Activated naive CD4-positive, alpha-beta T cell treated with anti-CD3 and anti-CD28 coated beads, Interleukin-2, amount 50 U/mL, for 24 hours (primary cell): ENCODE measurements at regions not wholly inside any gene's neighbourhood (a gene's known extent, or its start where the extent isn't known, plus 50 kb on each side); places are given as distances from the start of the nearest gene placed in this dataset.
"Not testable (repeated sequence)": the region's sequence is repeated elsewhere in the genome, so short reads cannot be mapped to it uniquely, and the experiment has no call there.

Experiments used
- H3K27ac Mint-ChIP-seq: one replicate; pipeline ENCODE4 v1.8.0; 2021; ENCODE audit warnings: mild to moderate bottlenecking, mixed read lengths
- H3K27me3 Mint-ChIP-seq: one replicate; pipeline ENCODE4 v1.8.0; 2021; ENCODE audit warnings: mixed read lengths
- H3K36me3 Mint-ChIP-seq: one replicate; pipeline ENCODE4 v1.8.0; 2021; ENCODE audit warnings: mixed read lengths
- H3K4me1 Mint-ChIP-seq: one replicate; pipeline ENCODE4 v1.8.0; 2021; ENCODE audit warnings: mixed read lengths
- H3K4me3 Mint-ChIP-seq: one replicate; pipeline ENCODE4 v1.8.0; 2021; ENCODE audit warnings: mild to moderate bottlenecking, mixed read lengths
- H3K9me3 Mint-ChIP-seq: one replicate; pipeline ENCODE4 v1.8.0; 2021; ENCODE audit warnings: mixed read lengths

- Mint-ChIP-seq H3K9me3 (no peaks in the 10 kb centered on the region), H3K4me3 (no peak overlapping the region), H3K36me3 (no peaks in the 10 kb centered on the region), H3K4me1 (no peaks in the 10 kb centered on the region), H3K27me3 (peaks cover 1% of the 10 kb centered on the region), H3K27ac (no peak overlapping the region)
Observed at GRCh38 chr6:18527836-18528743, 140.9 kb downstream of the RNF144B start.

GRCh38 chr6:18530201-18530600 is 143.1 kb downstream of the RNF144B start:
- Mint-ChIP-seq H3K4me1 (no peaks in the 10 kb centered on the region), H3K36me3 (no peaks in the 10 kb centered on the region), H3K4me3 (no peak overlapping the region), H3K27me3 (peaks cover 2% of the 10 kb centered on the region), H3K9me3 (no peaks in the 10 kb centered on the region), H3K27ac (no peak overlapping the region)

GRCh38 chr6:18532139-18532538 is 145.0 kb downstream of the RNF144B start:
- H3K27me3 Mint-ChIP-seq, result peaks cover 2% of the 10 kb centered on the region
- H3K4me3 Mint-ChIP-seq, result no peak overlapping the region
- no peaks in the 10 kb centered on the region for H3K36me3 Mint-ChIP-seq
- no peaks in the 10 kb centered on the region for H3K4me1 Mint-ChIP-seq
- H3K9me3 Mint-ChIP-seq, result no peaks in the 10 kb centered on the region
- no peak overlapping the region for H3K27ac Mint-ChIP-seq

GRCh38 chr6:18533793-18534192 is 146.6 kb downstream of the RNF144B start:
- Mint-ChIP-seq H3K4me3 (no peak overlapping the region), H3K4me1 (no peaks in the 10 kb centered on the region), H3K27ac (no peak overlapping the region), H3K27me3 (peaks cover 2% of the 10 kb centered on the region), H3K9me3 (no peaks in the 10 kb centered on the region), H3K36me3 (no peaks in the 10 kb centered on the region)

- no peaks in the 10 kb centered on the region for H3K36me3 Mint-ChIP-seq
- peaks cover 12% of the 10 kb centered on the region for H3K27me3 Mint-ChIP-seq
Observed at GRCh38 chr6:18536591-18537055, 149.5 kb downstream of the RNF144B start.

GRCh38 chr6:18538315-18538714 is 151.2 kb downstream of the RNF144B start:
- no peaks in the 10 kb centered on the region for H3K4me1 Mint-ChIP-seq

More at GRCh38 chr6:18536591-18537055, 149.5 kb downstream of the RNF144B start:
- no peak overlapping the region for H3K4me3 Mint-ChIP-seq
- H3K27ac Mint-ChIP-seq, result no peak overlapping the region
- H3K9me3 Mint-ChIP-seq, result no peaks in the 10 kb centered on the region
- H3K4me1 Mint-ChIP-seq, result no peaks in the 10 kb centered on the region

GRCh38 chr6:18543051-18543450 is 155.9 kb downstream of the RNF144B start:
- H3K36me3 Mint-ChIP-seq, result no peaks in the 10 kb centered on the region
- H3K4me1 Mint-ChIP-seq, result no peaks in the 10 kb centered on the region
- no peak overlapping the region for H3K27ac Mint-ChIP-seq

More at GRCh38 chr6:18538315-18538714, 151.2 kb downstream of the RNF144B start:
- Mint-ChIP-seq H3K9me3 (peaks cover 1% of the 10 kb centered on the region), H3K27ac (no peak overlapping the region), H3K4me3 (no peak overlapping the region), H3K27me3 (peaks cover 12% of the 10 kb centered on the region), H3K36me3 (no peaks in the 10 kb centered on the region)

GRCh38 chr6:18545142-18545541 is 158.0 kb downstream of the RNF144B start:
- not testable (repeated sequence) for H3K36me3 Mint-ChIP-seq, H3K4me3 Mint-ChIP-seq, H3K27ac Mint-ChIP-seq, H3K27me3 Mint-ChIP-seq, H3K4me1 Mint-ChIP-seq
- H3K9me3 Mint-ChIP-seq, result peaks cover 23% of the 10 kb centered on the region

More at GRCh38 chr6:18543051-18543450, 155.9 kb downstream of the RNF144B start:
- Mint-ChIP-seq H3K9me3 (peaks cover 23% of the 10 kb centered on the region), H3K4me3 (no peak overlapping the region), H3K27me3 (peaks cover 14% of the 10 kb centered on the region)

GRCh38 chr6:18545726-18546125 is 158.6 kb downstream of the RNF144B start:
- H3K36me3 Mint-ChIP-seq, result no peaks in the 10 kb centered on the region
- no peaks in the 10 kb centered on the region for H3K4me1 Mint-ChIP-seq
- H3K27ac Mint-ChIP-seq, result no peak overlapping the region
- peaks cover 8% of the 10 kb centered on the region for H3K27me3 Mint-ChIP-seq
- H3K4me3 Mint-ChIP-seq, result no peak overlapping the region
- peaks cover 23% of the 10 kb centered on the region for H3K9me3 Mint-ChIP-seq

GRCh38 chr6:18550119-18550518 is 163.0 kb downstream of the RNF144B start:
- H3K27me3 Mint-ChIP-seq, result peaks cover 13% of the 10 kb centered on the region
- peaks cover 8% of the 10 kb centered on the region for H3K9me3 Mint-ChIP-seq
- no peaks in the 10 kb centered on the region for H3K36me3 Mint-ChIP-seq
- no peaks in the 10 kb centered on the region for H3K4me1 Mint-ChIP-seq
- no peak overlapping the region for H3K27ac Mint-ChIP-seq
- no peak overlapping the region for H3K4me3 Mint-ChIP-seq

GRCh38 chr6:18551228-18551627 is 164.1 kb downstream of the RNF144B start:
- Mint-ChIP-seq H3K9me3 (no peaks in the 10 kb centered on the region), H3K36me3 (no peaks in the 10 kb centered on the region), H3K4me3 (no peak overlapping the region), H3K4me1 (no peaks in the 10 kb centered on the region), H3K27me3 (peaks cover 14% of the 10 kb centered on the region), H3K27ac (no peak overlapping the region)

GRCh38 chr6:18555750-18556149 is 168.6 kb downstream of the RNF144B start:
- Mint-ChIP-seq H3K27me3 (peaks cover 19% of the 10 kb centered on the region), H3K36me3 (no peaks in the 10 kb centered on the region), H3K4me3 (no peak overlapping the region), H3K9me3 (no peaks in the 10 kb centered on the region), H3K4me1 (no peaks in the 10 kb centered on the region), H3K27ac (no peak overlapping the region)

- H3K4me1 Mint-ChIP-seq, result no peaks in the 10 kb centered on the region
- no peak overlapping the region for H3K27ac Mint-ChIP-seq
- no peaks in the 10 kb centered on the region for H3K9me3 Mint-ChIP-seq
- H3K4me3 Mint-ChIP-seq, result no peak overlapping the region
- peaks cover 21% of the 10 kb centered on the region for H3K27me3 Mint-ChIP-seq
- no peaks in the 10 kb centered on the region for H3K36me3 Mint-ChIP-seq
Observed at GRCh38 chr6:18561037-18561750, 174.0 kb downstream of the RNF144B start.

- Mint-ChIP-seq H3K36me3 (no peaks in the 10 kb centered on the region), H3K27ac (no peak overlapping the region), H3K9me3 (no peaks in the 10 kb centered on the region), H3K27me3 (peaks cover 24% of the 10 kb centered on the region), H3K4me1 (no peaks in the 10 kb centered on the region), H3K4me3 (no peak overlapping the region)
Observed at GRCh38 chr6:18562726-18563125, 175.6 kb downstream of the RNF144B start.

- H3K27ac Mint-ChIP-seq, result no peak overlapping the region
- no peaks in the 10 kb centered on the region for H3K4me1 Mint-ChIP-seq
Observed at GRCh38 chr6:18564775-18565174, 177.6 kb downstream of the RNF144B start.

GRCh38 chr6:18565231-18565630 is 178.1 kb downstream of the RNF144B start:
- Mint-ChIP-seq H3K4me3 (no peak overlapping the region), H3K4me1 (no peaks in the 10 kb centered on the region), H3K36me3 (no peaks in the 10 kb centered on the region), H3K9me3 (peaks cover 6% of the 10 kb centered on the region), H3K27ac (no peak overlapping the region), H3K27me3 (peaks cover 28% of the 10 kb centered on the region)

More at GRCh38 chr6:18564775-18565174, 177.6 kb downstream of the RNF144B start:
- Mint-ChIP-seq H3K9me3 (peaks cover 6% of the 10 kb centered on the region), H3K4me3 (no peak overlapping the region), H3K27me3 (peaks cover 28% of the 10 kb centered on the region), H3K36me3 (no peaks in the 10 kb centered on the region)
